ENCODE measurements at regions not wholly inside any gene's neighbourhood (a gene's known extent, or its start where the extent isn't known, plus 50 kb on each side); places are given as distances from the start of the nearest gene placed in this dataset.

DNA sequence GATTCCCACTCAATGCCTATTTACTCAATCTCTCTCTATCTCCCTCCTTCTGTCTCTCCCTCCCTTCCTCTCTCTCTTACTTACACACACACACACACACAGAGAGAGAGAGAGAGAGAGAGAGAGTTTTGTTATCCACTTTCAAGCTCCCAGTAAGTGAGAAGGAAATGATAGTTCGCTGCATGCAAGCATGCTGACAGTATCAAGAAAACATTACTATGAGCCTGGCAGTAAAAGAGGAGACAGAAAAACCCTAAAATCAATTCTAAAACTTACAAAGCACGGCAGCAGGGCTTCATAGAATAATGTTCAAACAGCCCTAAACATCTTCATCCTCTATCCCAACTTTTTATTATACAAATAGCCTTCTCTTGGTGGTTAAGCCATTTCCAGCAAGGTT is 171.9 kb downstream of the FOXO1 start:
- Histone ChIP-seq H3K79me2 (ENCODE audit: control insufficient read depth, insufficient read depth, low read length) (no peaks in the 10 kb centered on the region), H3K36me3 (ENCODE audit: control insufficient read depth in 2 of 2, extremely low read depth in 1 of 2, insufficient read depth in 2 of 2, low read length in 2 of 2) (no peaks in the 10 kb centered on the region), H3K9ac (ENCODE audit: control insufficient read depth, extremely low read depth, insufficient read depth, low read length) (no peak overlapping the region), H2AFZ (ENCODE audit: control insufficient read depth, low read length) (no peak overlapping the region), H3K9me1 (ENCODE audit: control insufficient read depth, extremely low read depth, insufficient read depth, low read length) (no peaks in the 10 kb centered on the region), H4K20me1 (ENCODE audit: control insufficient read depth, extremely low read depth, insufficient read depth, low read length) (no peaks in the 10 kb centered on the region), H3K9me3 (ENCODE audit: control insufficient read depth, low read depth, low read length) (no peaks in the 10 kb centered on the region), H3K4me2 (ENCODE audit: control insufficient read depth, extremely low read depth, insufficient read depth, low read depth, low read length) (no peak overlapping the region), H3K27me3 (ENCODE audit: control insufficient read depth, extremely low read depth, insufficient read depth, low read length) (no peaks in the 10 kb centered on the region), H3K4me1 (ENCODE audit: control insufficient read depth, extremely low read depth, insufficient read depth, low read length) (peaks cover 14% of the 10 kb centered on the region), H3K4me3 (ENCODE audit: control insufficient read depth in 2 of 3, extremely low read depth in 1 of 3, insufficient read depth in 2 of 3, low read depth in 1 of 3, low read length in 3 of 3) (no peak overlapping the region), H3K27ac (ENCODE audit: control insufficient read depth, insufficient read depth, low read length) (no peak overlapping the region)
- FAIRE-seq (no peak), DNase-seq (ENCODE audit: low read depth, low spot score) (no peak)
- TF ChIP-seq, protein P1, sequence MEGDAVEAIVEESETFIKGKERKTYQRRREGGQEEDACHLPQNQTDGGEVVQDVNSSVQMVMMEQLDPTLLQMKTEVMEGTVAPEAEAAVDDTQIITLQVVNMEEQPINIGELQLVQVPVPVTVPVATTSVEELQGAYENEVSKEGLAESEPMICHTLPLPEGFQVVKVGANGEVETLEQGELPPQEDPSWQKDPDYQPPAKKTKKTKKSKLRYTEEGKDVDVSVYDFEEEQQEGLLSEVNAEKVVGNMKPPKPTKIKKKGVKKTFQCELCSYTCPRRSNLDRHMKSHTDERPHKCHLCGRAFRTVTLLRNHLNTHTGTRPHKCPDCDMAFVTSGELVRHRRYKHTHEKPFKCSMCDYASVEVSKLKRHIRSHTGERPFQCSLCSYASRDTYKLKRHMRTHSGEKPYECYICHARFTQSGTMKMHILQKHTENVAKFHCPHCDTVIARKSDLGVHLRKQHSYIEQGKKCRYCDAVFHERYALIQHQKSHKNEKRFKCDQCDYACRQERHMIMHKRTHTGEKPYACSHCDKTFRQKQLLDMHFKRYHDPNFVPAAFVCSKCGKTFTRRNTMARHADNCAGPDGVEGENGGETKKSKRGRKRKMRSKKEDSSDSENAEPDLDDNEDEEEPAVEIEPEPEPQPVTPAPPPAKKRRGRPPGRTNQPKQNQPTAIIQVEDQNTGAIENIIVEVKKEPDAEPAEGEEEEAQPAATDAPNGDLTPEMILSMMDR (optimal IDR thresholded peaks at IDR 0.05 in 1 of 3, IDR thresholded peaks at IDR 0.05 in 1 of 3, conservative IDR thresholded peaks at IDR 0.05 in 1 of 3; ENCODE audit: extremely low read depth in 1 of 3, insufficient read depth in 2 of 3, low read length in 3 of 3): no peak
- no peak for TF ChIP-seq EZH2 (IDR thresholded peaks at IDR 0.05; ENCODE audit: low read length)
- dilution Hi-C loops (cut with MboI; ENCODE audit: extremely low pct_ligation_motif_present, low sequenced_read_pairs): no loop called here

DNA sequence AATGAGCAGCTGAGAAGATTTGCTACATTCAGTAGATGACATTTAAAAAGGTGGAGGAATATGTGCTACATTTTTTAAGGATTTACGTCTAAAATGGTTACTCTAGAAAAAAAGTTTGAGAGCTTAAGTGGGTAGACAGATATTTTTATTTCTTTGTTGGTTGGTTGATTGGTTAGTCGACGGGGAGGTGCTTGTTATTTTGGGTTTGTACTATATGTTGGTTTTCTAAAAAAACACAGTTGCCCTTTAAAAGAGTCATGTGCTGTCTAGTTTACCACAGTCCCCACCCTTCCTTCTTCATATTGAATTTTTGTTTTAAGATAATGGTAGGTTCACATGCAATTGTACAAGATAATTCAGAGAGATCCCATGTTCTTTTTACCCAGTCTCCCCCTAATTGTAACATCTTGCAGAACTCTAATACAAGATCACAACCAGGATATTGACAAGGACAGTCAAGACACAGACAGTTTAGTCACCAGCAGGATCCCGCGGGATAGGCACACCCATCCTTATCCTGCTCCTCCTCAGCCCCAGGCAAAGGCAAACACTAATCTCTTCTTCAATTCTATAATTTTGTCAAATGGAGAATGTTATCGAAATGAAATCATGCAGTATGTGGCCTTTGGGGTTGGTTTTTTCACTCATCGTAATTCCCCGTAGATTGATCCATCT is 171.4 kb downstream of the FOXO1 start:
- no peaks in the 10 kb centered on the region for H4K20me1 ChIP-seq (ENCODE audit: control insufficient read depth, extremely low read depth, insufficient read depth, low read length)
- peak overlapping the region; percentile 60 for H3K4me2 ChIP-seq (ENCODE audit: control insufficient read depth, extremely low read depth, insufficient read depth, low read depth, low read length)
- FAIRE-seq: peak; percentile 32

More for the DNA sequence above, 171.4 kb downstream of the FOXO1 start:
- Histone ChIP-seq H3K27me3 (ENCODE audit: control insufficient read depth, extremely low read depth, insufficient read depth, low read length) (no peaks in the 10 kb centered on the region), H3K4me1 (ENCODE audit: control insufficient read depth, extremely low read depth, insufficient read depth, low read length) (peaks cover 14% of the 10 kb centered on the region), H3K27ac (ENCODE audit: control insufficient read depth, insufficient read depth, low read length) (no peak overlapping the region), H3K36me3 (ENCODE audit: control insufficient read depth in 2 of 2, extremely low read depth in 1 of 2, insufficient read depth in 2 of 2, low read length in 2 of 2) (no peaks in the 10 kb centered on the region), H3K9me3 (ENCODE audit: control insufficient read depth, low read depth, low read length) (no peaks in the 10 kb centered on the region), H3K9ac (ENCODE audit: control insufficient read depth, extremely low read depth, insufficient read depth, low read length) (no peak overlapping the region), H3K9me1 (ENCODE audit: control insufficient read depth, extremely low read depth, insufficient read depth, low read length) (no peaks in the 10 kb centered on the region), H3K4me3 (ENCODE audit: control insufficient read depth in 2 of 3, extremely low read depth in 1 of 3, insufficient read depth in 2 of 3, low read depth in 1 of 3, low read length in 3 of 3) (no peak overlapping the region), H3K79me2 (ENCODE audit: control insufficient read depth, insufficient read depth, low read length) (no peaks in the 10 kb centered on the region), H2AFZ (ENCODE audit: control insufficient read depth, low read length) (peak overlapping the region; percentile 14)
- dilution Hi-C loops (cut with MboI; ENCODE audit: extremely low pct_ligation_motif_present, low sequenced_read_pairs): no loop called here
- DNase-seq (ENCODE audit: low read depth, low spot score): no peak
- TF ChIP-seq, protein P1 (optimal IDR thresholded peaks at IDR 0.05 in 1 of 3, IDR thresholded peaks at IDR 0.05 in 1 of 3, conservative IDR thresholded peaks at IDR 0.05 in 1 of 3; ENCODE audit: extremely low read depth in 1 of 3, insufficient read depth in 2 of 3, low read length in 3 of 3): no peak
- no peak for TF ChIP-seq EZH2 (IDR thresholded peaks at IDR 0.05; ENCODE audit: low read length)

Data from keratinocyte (primary cell).